ENCODE measurements at regions not wholly inside any gene's neighbourhood (a gene's known extent, or its start where the extent isn't known, plus 50 kb on each side); places are given as distances from the start of the nearest gene placed in this dataset.
"Not testable (repeated sequence)": the region's sequence is repeated elsewhere in the genome, so short reads cannot be mapped to it uniquely, and the experiment has no call there.

DNA sequence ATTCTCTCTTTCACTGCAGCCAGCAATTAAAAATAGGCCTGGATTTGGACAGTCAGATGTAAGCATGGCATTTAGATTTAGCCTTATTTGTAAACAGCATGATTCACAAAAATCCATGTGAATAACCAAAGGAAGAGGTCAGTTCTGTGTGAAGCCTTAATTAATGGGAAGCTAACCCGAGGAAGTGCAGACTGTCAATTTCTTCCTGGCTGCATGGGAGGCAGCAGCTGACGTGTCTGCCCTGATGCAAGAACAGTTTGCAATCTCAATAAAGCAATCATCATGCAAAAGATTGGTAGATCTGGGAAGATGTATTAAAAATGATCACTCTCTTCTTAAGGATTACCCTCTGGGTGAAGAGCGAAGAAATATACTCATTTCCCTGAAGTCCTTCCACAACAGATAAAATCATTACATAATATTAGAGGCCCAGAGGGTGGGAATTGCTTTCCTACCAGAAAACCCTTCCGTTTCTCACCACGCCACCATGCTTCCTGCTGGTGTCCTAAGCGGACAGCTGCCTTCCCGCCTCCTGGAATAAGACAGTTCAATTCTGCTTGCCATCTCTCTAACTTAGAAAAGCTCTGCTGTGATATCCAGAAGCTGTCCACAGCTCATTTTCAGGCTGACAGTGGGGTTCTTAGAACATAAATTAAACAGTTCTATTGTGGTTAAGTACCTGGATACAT, 526.7 kb upstream of the NRP1 start:
- no peak for DNase-seq (ENCODE audit: low read depth in 3 of 3)

DNA sequence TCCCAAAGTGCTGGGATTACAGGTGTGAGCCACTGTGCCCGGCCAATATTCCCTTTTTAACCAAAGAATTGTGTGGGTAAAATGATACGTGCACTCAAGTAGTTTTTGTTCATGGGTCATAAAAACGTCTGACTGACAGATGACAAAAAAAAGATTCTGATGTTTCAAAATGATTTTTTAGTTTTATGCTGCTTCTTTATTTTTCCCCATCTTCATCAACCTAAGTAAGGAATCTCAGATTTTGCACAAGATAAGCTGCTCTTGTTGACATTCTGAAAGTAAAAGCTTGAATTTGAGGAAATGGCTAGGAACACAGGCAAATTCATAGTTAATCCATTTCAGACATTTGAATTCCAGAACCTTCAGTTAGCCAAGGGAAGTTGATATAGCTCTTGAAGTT, 526.1 kb upstream of the NRP1 start:
- DNase-seq (ENCODE audit: low read depth in 3 of 3) = no peak

DNA sequence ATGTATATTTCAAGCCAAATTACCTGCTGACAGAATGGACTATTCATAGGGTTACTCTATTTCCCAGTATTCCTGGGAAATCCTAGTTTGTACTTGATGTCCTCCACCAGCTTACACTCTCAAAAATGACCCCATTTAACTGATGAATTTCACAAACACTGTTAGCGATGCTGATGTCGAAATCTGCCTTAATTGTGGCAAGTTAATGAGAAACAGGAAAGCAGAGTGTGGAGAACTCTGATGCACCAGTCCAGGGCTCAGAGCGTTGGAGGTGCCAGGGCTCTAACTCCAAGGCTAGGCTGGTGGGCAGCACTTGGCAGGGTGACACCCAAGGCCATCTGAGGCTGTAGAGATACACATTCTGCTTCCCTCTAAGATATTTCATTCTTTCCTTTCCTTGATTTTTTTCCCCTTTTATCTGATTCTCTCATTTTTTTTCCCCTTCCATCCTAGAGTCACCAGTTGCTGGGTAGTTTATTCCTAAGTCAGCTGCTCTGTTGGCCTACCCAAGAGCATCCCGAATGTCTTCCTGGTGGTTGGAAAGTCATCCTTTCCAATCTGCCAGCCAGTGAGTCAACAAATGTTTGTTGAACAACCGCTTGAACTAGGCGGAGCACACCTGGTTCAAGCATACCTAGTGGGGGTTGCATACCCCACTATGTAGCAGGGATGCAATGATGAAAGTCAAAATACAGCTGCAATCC, 525.0 kb upstream of the NRP1 start:
- no peak for DNase-seq (ENCODE audit: low read depth in 3 of 3)

- DNase-seq (ENCODE audit: low read depth in 3 of 3) = no peak
Observed at GRCh38 chr10:33858326-33858725, 523.9 kb upstream of the NRP1 start.

GRCh38 chr10:33853221-33853620, 518.8 kb upstream of the NRP1 start:
- not testable (repeated sequence) for DNase-seq (ENCODE audit: low read depth in 3 of 3)

DNA sequence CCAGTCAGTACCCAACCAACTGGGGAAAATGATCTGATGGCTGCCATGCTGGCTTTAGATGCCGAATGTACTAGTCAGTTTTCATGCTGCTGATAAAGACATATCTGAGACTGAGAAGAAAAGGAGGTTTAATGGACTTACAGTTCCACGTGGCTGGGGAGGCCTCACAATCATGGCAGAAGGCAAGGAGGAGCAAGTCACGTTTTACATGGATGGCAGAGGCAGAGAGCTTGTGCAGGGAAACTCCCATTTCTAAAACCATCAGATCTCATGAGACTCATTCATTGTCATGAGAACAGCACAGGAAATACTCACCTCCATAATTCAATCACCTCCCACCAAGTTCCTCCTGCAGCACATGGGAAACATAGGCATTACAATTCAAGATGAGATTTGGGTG, 508.9 kb upstream of the NRP1 start:
- DNase-seq (ENCODE audit: low read depth in 3 of 3) = no peak

GRCh38 chr10:33841678-33842077, 507.2 kb upstream of the NRP1 start:
- no peak for DNase-seq (ENCODE audit: low read depth in 3 of 3)

DNA sequence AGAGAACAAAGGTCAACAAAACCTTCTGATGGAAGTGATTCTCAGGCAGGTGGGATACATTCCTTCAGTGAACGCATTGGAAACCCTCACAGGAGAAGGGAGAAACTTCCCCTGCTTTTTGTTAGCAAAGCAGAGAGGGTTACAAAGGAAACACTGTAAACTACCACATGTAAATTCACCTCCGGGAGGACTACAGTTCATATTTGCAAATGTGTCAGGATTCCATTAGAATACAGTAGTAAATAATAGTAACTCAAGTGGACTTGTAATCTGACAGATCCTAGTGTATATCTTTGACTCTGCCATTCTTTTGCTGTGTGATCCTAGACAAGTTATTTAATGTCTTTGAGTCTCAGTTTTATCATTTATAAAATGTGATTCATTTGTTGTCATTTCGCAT, 504.3 kb upstream of the NRP1 start:
- no peak for DNase-seq (ENCODE audit: low read depth in 3 of 3)

- no peak for DNase-seq (ENCODE audit: low read depth in 3 of 3)
Observed at GRCh38 chr10:33837736-33838135, 503.3 kb upstream of the NRP1 start.

- no peak for DNase-seq (ENCODE audit: low read depth in 3 of 3)
Observed at GRCh38 chr10:33835556-33835955, 501.1 kb upstream of the NRP1 start.

DNA sequence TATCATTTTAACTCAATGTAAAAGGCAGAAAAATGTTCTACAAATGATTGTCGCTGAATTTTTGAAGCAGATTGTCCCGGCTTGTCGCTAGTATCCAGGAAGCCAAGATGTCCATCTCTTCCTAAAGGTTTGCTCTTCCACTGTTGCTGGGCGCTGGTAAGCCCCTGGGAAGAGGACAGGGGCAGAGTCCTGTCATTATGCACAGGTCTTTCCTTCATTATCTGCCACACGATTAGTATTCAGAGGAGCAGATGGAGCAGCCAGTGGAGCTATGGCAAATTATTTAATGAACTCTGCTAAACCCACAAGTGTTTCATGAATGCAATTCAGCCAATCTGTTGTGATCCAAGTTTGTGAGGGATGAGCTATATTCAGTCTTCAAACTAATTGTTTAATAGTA, 499.1 kb upstream of the NRP1 start:
- DNase-seq (ENCODE audit: low read depth in 3 of 3) = no peak

DNA sequence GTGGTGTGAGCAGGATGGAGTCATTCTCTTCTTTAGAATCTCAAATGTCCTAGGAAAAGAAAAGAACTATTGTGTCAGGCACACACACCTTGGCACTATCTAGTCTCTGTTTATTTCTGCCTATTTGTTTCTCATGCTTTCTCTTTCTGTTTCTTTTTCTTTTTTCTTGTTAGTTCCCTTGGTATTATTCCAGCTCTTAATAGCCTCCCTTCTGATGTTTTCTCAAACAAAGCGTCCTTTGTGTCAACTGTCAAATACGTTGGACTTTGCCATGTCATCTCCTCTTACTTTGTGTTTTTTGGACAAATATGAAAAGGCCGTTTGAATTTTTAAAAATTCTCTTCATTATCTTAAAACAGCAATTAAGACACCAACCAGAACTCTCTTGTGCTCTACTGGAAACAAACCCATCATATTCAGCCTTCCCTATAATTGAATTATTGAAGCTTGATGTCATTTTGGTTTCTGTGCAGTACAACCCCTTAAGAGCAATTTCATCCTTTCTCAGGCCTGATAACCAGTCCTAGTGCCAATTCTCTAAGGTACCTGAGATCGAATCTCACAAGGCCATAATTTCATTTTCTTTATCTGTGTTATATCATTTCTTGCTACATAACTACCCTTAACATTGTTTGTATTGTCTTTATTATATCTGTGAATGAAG, 497.8 kb upstream of the NRP1 start:
- no peak for DNase-seq (ENCODE audit: low read depth in 3 of 3)

- DNase-seq (ENCODE audit: low read depth in 3 of 3) = no peak
Observed at GRCh38 chr10:33831591-33831990, 497.1 kb upstream of the NRP1 start.

- not testable (repeated sequence) for DNase-seq (ENCODE audit: low read depth in 3 of 3)
Observed at GRCh38 chr10:33829899-33830298, 495.4 kb upstream of the NRP1 start.

GRCh38 chr10:33828592-33828991, 494.1 kb upstream of the NRP1 start:
- DNase-seq (ENCODE audit: low read depth in 3 of 3) = no peak

DNA sequence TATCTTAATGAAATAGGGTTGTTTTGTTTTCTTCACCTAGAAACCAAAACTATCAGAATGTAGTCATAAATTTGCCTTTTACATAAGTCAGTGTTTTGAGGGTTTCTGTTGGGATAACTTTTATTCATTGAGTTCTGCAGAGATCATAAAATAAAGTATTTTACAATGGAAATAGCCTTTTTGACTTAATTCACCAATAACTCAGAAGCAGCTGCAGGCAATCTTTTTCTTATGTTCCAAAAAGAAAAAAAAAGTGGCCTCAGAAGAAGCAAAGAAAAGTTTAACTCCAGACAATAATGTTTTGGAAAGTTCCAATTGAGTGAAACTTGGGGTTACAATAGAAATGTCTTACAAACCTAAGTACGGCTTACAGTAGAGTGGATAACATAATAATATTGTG, 491.7 kb upstream of the NRP1 start:
- DNase-seq (ENCODE audit: low read depth in 3 of 3) = no peak

- DNase-seq (ENCODE audit: low read depth in 3 of 3) = no peak
Observed at GRCh38 chr10:33822774-33823173, 488.3 kb upstream of the NRP1 start.

GRCh38 chr10:33820531-33820930, 486.1 kb upstream of the NRP1 start:
- no peak for DNase-seq (ENCODE audit: low read depth in 3 of 3)

DNA sequence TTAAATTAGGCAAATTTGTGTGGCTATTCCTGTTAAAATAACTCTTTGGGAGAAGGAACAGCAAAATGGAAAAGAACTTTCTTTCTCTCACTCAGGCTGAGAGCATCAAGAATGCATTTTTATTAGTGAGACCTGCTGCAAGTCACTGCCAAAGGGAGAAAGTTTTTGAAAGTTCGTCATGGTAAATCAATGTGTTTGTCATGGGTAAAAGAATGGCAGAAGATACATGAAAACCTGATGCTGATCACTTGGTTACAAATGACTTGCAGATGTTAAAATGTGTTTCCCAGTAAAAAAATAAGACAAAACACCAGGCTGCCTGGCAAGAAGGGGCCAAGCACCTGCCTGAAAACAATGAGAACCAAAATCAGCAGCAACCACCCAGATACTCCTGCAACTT, 484.7 kb upstream of the NRP1 start:
- DNase-seq (ENCODE audit: low read depth in 3 of 3) = no peak

GRCh38 chr10:33818343-33818742, 483.9 kb upstream of the NRP1 start:
- DNase-seq (ENCODE audit: low read depth in 3 of 3) = no peak

DNA sequence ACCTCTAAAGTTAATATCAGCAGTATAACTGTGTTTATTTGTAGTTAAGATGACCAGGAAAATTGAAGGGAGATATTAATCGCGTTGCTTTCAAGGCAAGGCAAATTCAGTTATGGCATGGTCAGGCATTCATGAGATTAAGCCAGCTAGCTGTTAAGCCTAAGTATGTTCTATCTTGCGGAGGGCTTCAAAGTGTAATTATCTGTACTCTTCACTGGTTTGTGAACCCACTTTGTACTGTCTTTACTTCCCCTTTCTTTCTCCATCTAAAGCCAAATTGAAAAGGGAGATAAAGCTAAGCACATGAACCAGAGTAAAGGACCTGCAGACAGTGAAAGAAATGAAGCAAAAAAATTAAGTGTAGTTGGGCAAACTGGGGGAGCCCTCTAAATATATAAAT, 483.1 kb upstream of the NRP1 start:
- no peak for DNase-seq (ENCODE audit: low read depth in 3 of 3)

DNA sequence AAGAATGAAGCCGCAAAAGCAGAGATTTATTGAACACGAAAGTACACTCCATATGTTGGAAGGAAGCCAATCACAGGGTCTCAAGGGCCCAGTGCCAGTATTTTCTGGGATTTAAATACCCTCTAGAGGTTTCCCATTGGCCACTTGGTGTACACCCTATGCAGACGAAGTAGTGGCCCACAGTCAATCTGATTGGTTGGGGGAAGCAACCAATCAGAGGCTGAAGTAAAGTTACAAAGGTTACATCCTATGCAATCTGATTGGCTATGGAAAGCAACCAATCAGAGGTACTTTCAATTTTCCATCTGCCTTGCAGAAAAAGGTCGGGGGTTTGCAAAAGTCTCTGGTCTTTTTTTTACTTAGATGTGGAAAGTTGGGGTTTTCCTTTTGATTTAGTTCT, 481.3 kb upstream of the NRP1 start:
- no peak for DNase-seq (ENCODE audit: low read depth in 3 of 3)

GRCh38 chr10:33813871-33814270, 479.4 kb upstream of the NRP1 start:
- DNase-seq (ENCODE audit: low read depth in 3 of 3) = no peak
